H9 (cell line): ENCODE measurements at regions not wholly inside any gene's neighbourhood (a gene's known extent, or its start where the extent isn't known, plus 50 kb on each side); places are given as distances from the start of the nearest gene placed in this dataset.

Source experiments
- DNase-seq: peaks from one replicate; pipeline ENCODE4 v3.0.0-alpha.2; 2017
- H2AFZ ChIP-seq: one replicate; pipeline ENCODE4 v1.6.1; 2013; ENCODE audit warnings: mild to moderate bottlenecking, low read length, control low read depth, moderate library complexity
- H2AK5ac ChIP-seq: 2 replicates; pipeline ENCODE4 v1.6.1; 2013; ENCODE audit warnings: low read length, control low read depth, mixed read lengths; ENCODE audit not compliant: insufficient read length
- H2BK120ac ChIP-seq: one replicate; pipeline ENCODE4 v1.6.1; 2013; ENCODE audit warnings: low read depth, mild to moderate bottlenecking, low read length, control low read depth, inconsistent platforms; ENCODE audit not compliant: poor library complexity, severe bottlenecking
- H2BK12ac ChIP-seq: 2 replicates; pipeline ENCODE4 v1.6.1; 2013; ENCODE audit warnings: low read length, control low read depth, mixed read lengths, low read depth; ENCODE audit not compliant: insufficient read length
- H2BK15ac ChIP-seq: 2 replicates; pipeline ENCODE4 v1.6.1; 2013; ENCODE audit warnings: low read depth, low read length, control low read depth
- H2BK20ac ChIP-seq: one replicate; pipeline ENCODE4 v1.6.1; 2013; ENCODE audit warnings: low read depth, mild to moderate bottlenecking, low read length, control low read depth, inconsistent platforms; ENCODE audit not compliant: poor library complexity, severe bottlenecking
- H2BK5ac ChIP-seq: 2 replicates; pipeline ENCODE4 v1.6.1; 2013; ENCODE audit warnings: low read length, control low read depth, mixed read lengths; ENCODE audit not compliant: insufficient read length
- H3K14ac ChIP-seq: 2 replicates; pipeline ENCODE4 v1.6.1; 2013; ENCODE audit warnings: low read length, control low read depth; ENCODE audit not compliant: insufficient read depth
- H3K18ac ChIP-seq: 2 replicates; pipeline ENCODE4 v1.6.1; 2013; ENCODE audit warnings: low read depth, mild to moderate bottlenecking, mixed read lengths, low read length, control low read depth; ENCODE audit not compliant: insufficient read length
- H3K23ac ChIP-seq: 2 replicates; pipeline ENCODE4 v1.6.1; 2013; ENCODE audit warnings: low read length, control low read depth, mixed read lengths, low read depth; ENCODE audit not compliant: insufficient read length
- H3K23me2 ChIP-seq: 2 replicates; pipeline ENCODE4 v1.6.1; 2013; ENCODE audit warnings: low read depth, mild to moderate bottlenecking, mixed read lengths, low read length, control low read depth; ENCODE audit not compliant: insufficient read length, poor library complexity, severe bottlenecking
- H3K27ac ChIP-seq: 2 replicates; pipeline ENCODE4 v1.5.1; 2013; ENCODE audit warnings: low read length, control low read depth, mixed read lengths, low read depth; ENCODE audit not compliant: insufficient read length
- H3K27me3 ChIP-seq: 2 replicates; pipeline ENCODE4 v1.6.1; 2013; ENCODE audit warnings: low read length, control low read depth, inconsistent platforms; ENCODE audit not compliant: insufficient read depth
- H3K4ac ChIP-seq: 2 replicates; pipeline ENCODE4 v1.6.1; 2013; ENCODE audit warnings: low read depth, mild to moderate bottlenecking, control low read depth, inconsistent platforms, low read length, moderate library complexity
- H3K4me1 ChIP-seq: 2 replicates; pipeline ENCODE4 v1.6.1; 2013; ENCODE audit warnings: low read length, control low read depth, inconsistent platforms; ENCODE audit not compliant: insufficient read depth
- H3K4me2 ChIP-seq: 2 replicates; pipeline ENCODE4 v1.6.1; 2013; ENCODE audit warnings: low read length, control low read depth, mixed read lengths; ENCODE audit not compliant: insufficient read length, insufficient read depth
- H3K56ac ChIP-seq: 2 replicates; pipeline ENCODE4 v1.6.1; 2013; ENCODE audit warnings: low read depth, mild to moderate bottlenecking, mixed read lengths, low read length, control low read depth; ENCODE audit not compliant: insufficient read length
- H3K79me1 ChIP-seq: 2 replicates; pipeline ENCODE4 v1.6.1; 2013; ENCODE audit warnings: low read depth, mild to moderate bottlenecking, moderate library complexity, low read length, control low read depth, inconsistent platforms; ENCODE audit not compliant: insufficient read depth, poor library complexity, severe bottlenecking
- H3K79me2 ChIP-seq: 2 replicates; pipeline ENCODE4 v1.6.1; 2013; ENCODE audit warnings: low read length, control low read depth, inconsistent platforms; ENCODE audit not compliant: insufficient read depth
- H3K9ac ChIP-seq: 2 replicates; pipeline ENCODE4 v1.6.1; 2013; ENCODE audit warnings: low read length, control low read depth, mixed read lengths; ENCODE audit not compliant: insufficient read length; ENCODE audit errors: extremely low read depth
- H3K9me3 ChIP-seq: one replicate; pipeline ENCODE4 v1.6.1; 2013; ENCODE audit warnings: low read depth, low read length, inconsistent platforms; ENCODE audit not compliant: control insufficient read depth
- H3T11ph ChIP-seq: one replicate; pipeline ENCODE4 v1.6.1; 2013; ENCODE audit warnings: mild to moderate bottlenecking, low read length, control low read depth, inconsistent platforms
- H4K20me1 ChIP-seq: one replicate; pipeline ENCODE4 v1.6.1; 2013; ENCODE audit not compliant: control insufficient read depth, insufficient read length, insufficient read depth
- H4K5ac ChIP-seq: 2 replicates; pipeline ENCODE4 v1.6.1; 2013; ENCODE audit warnings: low read depth, mild to moderate bottlenecking, mixed read lengths, low read length, control low read depth; ENCODE audit not compliant: insufficient read length
- H4K8ac ChIP-seq: replicated peaks from 2 replicates; pipeline ENCODE4 v1.6.1; 2013; ENCODE audit warnings: low read length, control low read depth, mixed read lengths, low read depth; ENCODE audit not compliant: insufficient read length
- H4K91ac ChIP-seq: 2 replicates; pipeline ENCODE4 v1.6.1; 2013; ENCODE audit warnings: low read depth, mild to moderate bottlenecking, moderate library complexity, mixed read lengths, low read length, control low read depth; ENCODE audit not compliant: insufficient read length
- H3K27ac Mint-ChIP-seq, 3 experiments: 2 replicates in 2 of 3; 3 replicates in 1 of 3; pipeline ENCODE4 v1.8.0; 2020 to 2021; ENCODE audit warnings: mixed read lengths in 3 of 3, mild to moderate bottlenecking in 1 of 3, moderate library complexity in 1 of 3
- H3K27me3 Mint-ChIP-seq: 2 replicates; pipeline ENCODE4 v1.8.0; 2021; ENCODE audit warnings: low read depth, mild to moderate bottlenecking, moderate library complexity, mixed read lengths
- H3K36me3 Mint-ChIP-seq, 3 experiments: 2 replicates in 2 of 3; 3 replicates in 1 of 3; pipeline ENCODE4 v1.8.0; 2020 to 2021; ENCODE audit warnings: low read depth in 3 of 3, mixed read lengths in 3 of 3; ENCODE audit not compliant: insufficient read depth in 1 of 3
- H3K4me1 Mint-ChIP-seq, 2 experiments: 2 replicates each; pipeline ENCODE4 v1.8.0; 2020; ENCODE audit warnings: mixed read lengths in 2 of 2
- H3K4me3 Mint-ChIP-seq, 2 experiments: 2 replicates in 1 of 2; 3 replicates in 1 of 2; pipeline ENCODE4 v1.8.0; 2020 to 2021; ENCODE audit warnings: mild to moderate bottlenecking in 2 of 2, mixed read lengths in 2 of 2, moderate library complexity in 1 of 2
- H3K9me3 Mint-ChIP-seq, 2 experiments: 2 replicates in 1 of 2; 3 replicates in 1 of 2; pipeline ENCODE4 v1.8.0; 2020; ENCODE audit warnings: mild to moderate bottlenecking in 2 of 2, mixed read lengths in 2 of 2, moderate library complexity in 1 of 2
- WGBS: extraction: QIAGEN DNeasy Blood & Tissue Kit; methylation state at CpG from one replicate; pipeline ENCODE4 v1.1.7; 2013; ENCODE audit warnings: missing lambda C conversion rate, low lambda C conversion rate, mixed read lengths; ENCODE audit not compliant: insufficient read length; ENCODE audit errors: extremely low coverage; 5-methylcytosine and 5-hydroxymethylcytosine counted together
- TF ChIP-seq, protein P1 (sequence below): fragments of 200-600 bp; sonication (generic); conservative IDR thresholded peaks from 3 replicates; pipeline ENCODE4 v1.8.0; 2021; ENCODE audit warnings: antibody characterized with exemption, mild to moderate bottlenecking

DNA sequence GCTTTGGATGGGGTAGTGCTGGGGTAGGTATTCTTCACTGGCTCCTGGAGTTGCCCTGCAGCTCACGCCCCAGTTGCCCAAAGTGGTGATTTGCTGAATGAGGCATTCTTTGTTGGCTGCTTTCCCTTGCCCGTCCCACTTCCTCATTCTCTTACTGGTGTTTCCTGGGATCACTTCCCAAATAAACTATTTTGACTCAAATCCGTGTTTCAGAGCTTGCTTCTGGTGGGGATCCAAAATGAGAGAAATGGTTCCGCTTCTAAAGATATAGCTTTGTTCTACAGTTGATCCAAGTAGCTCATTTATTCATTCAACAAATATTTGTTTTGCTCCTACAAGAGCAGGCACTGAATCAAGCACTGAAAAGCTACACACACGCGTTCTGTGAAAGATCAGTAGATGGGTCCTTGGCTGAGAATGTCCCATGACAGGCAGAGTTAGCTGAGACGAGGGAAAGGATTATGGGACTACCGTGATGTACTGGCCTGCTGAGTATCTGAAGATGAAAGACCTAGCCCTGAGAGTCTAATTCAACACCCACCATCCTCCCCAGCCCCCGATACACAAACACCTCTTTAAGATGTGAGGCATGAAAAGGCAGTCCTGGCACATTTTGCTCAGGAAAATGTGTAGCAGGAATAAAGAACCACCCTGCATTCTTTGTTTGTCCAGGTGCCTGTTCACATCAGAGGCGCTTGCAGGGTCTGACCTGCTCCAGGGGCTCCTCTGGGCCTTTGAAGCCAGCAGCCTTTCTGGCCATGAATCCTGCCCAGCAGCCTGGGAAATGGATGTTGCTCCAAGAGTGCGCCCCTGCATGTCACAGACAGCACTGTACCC, 143.1 kb upstream of the RANBP3L start:
- DNase-seq, result no peak
- no peak overlapping the region for H2BK5ac ChIP-seq
- Mint-ChIP-seq H3K27me3 (no peaks in the 10 kb centered on the region), H3K4me1 (peaks cover 9 to 23% of the 10 kb centered on the region in 2 experiments), H3K4me3 (no peak overlapping the region), H3K27ac (no peak overlapping the region), H3K36me3 (no peaks in the 10 kb centered on the region), H3K9me3 (no peaks in the 10 kb centered on the region)
- no peak overlapping the region for H2BK20ac ChIP-seq
- no peaks in the 10 kb centered on the region for H4K20me1 ChIP-seq
- no peak overlapping the region for H3K23ac ChIP-seq
- no peak overlapping the region for H3K9ac ChIP-seq
- no peak overlapping the region for H4K5ac ChIP-seq
- H2BK15ac ChIP-seq, result no peak overlapping the region
- no peak overlapping the region for H4K91ac ChIP-seq
- no peak overlapping the region for H2BK12ac ChIP-seq
- no peak overlapping the region for H4K8ac ChIP-seq
- no peak overlapping the region for H2AFZ ChIP-seq
- TF ChIP-seq, protein P1, sequence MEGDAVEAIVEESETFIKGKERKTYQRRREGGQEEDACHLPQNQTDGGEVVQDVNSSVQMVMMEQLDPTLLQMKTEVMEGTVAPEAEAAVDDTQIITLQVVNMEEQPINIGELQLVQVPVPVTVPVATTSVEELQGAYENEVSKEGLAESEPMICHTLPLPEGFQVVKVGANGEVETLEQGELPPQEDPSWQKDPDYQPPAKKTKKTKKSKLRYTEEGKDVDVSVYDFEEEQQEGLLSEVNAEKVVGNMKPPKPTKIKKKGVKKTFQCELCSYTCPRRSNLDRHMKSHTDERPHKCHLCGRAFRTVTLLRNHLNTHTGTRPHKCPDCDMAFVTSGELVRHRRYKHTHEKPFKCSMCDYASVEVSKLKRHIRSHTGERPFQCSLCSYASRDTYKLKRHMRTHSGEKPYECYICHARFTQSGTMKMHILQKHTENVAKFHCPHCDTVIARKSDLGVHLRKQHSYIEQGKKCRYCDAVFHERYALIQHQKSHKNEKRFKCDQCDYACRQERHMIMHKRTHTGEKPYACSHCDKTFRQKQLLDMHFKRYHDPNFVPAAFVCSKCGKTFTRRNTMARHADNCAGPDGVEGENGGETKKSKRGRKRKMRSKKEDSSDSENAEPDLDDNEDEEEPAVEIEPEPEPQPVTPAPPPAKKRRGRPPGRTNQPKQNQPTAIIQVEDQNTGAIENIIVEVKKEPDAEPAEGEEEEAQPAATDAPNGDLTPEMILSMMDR, result no peak
- H3K9me3 ChIP-seq, result no peaks in the 10 kb centered on the region
- H3K4me2 ChIP-seq, result no peak overlapping the region
- H3K56ac ChIP-seq, result no peak overlapping the region
- no peaks in the 10 kb centered on the region for H3K23me2 ChIP-seq
- no peaks in the 10 kb centered on the region for H3K27me3 ChIP-seq
- no CpG with 5 or more reads among the region's 11 CpGs for WGBS
- no peak overlapping the region for H3K27ac ChIP-seq
- no peaks in the 10 kb centered on the region for H3K79me2 ChIP-seq
- no peaks in the 10 kb centered on the region for H3K79me1 ChIP-seq
- H3K18ac ChIP-seq, result no peak overlapping the region
- no peak overlapping the region for H3T11ph ChIP-seq
- H3K4me1 ChIP-seq, result no peaks in the 10 kb centered on the region
- no peak overlapping the region for H2BK120ac ChIP-seq
- H3K4ac ChIP-seq, result no peak overlapping the region
- no peak overlapping the region for H2AK5ac ChIP-seq
- no peak overlapping the region for H3K14ac ChIP-seq
